ENCODE measurements at regions not wholly inside any gene's neighbourhood (a gene's known extent, or its start where the extent isn't known, plus 50 kb on each side); places are given as distances from the start of the nearest gene placed in this dataset.
A peak's percentile ranks its signal among the peaks of the same experiment; 100 is the strongest.

DNA sequence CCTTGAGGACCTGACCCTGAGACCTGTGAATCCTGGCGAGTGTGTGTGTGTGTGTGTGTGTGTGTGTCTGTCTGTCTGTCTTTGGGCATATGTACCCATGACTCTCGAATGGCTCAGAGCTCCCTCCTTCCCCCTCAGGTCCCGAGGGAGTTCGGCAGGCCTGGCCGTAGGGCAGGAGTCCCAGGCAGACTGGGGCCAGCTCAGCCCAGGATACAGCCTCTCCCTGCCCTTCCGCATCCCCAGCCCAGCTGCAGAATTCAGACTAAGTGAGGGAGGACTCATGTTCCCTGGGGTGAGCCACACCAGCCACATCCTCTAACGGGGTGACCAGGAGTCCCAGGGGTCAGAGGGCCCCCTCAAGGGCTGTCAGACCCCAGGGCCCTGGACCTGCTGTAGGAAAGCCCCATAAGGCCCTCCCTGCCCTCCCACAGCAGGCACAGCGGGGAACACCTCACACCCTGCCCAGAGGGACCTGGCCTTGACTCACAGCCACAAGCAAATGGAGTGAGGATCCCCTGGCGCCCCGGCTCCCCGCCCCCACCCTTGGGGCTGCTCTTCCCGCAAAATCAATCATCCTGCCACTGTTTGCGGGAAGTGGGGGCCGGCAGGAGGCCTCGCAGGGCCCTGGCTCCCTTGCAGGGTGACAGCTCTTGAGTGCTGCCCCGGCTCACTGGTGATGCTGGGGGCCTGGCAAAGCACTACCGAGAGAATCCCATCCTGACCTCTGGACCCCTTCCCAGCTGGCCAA is 101.7 kb upstream of the CASZ1 start:
- intact Hi-C loops (cut with DNase I) = no loop called here
- H3K4me3 ChIP-seq = no peak overlapping the region
- no peaks in the 10 kb centered on the region for H3K27me3 ChIP-seq
- TF ChIP-seq POLR2AphosphoS5 (IDR thresholded peaks at IDR 0.05; ENCODE audit: insufficient read depth in 1 of 2, low read depth in 1 of 2) = no peak
- TF ChIP-seq, protein P1, sequence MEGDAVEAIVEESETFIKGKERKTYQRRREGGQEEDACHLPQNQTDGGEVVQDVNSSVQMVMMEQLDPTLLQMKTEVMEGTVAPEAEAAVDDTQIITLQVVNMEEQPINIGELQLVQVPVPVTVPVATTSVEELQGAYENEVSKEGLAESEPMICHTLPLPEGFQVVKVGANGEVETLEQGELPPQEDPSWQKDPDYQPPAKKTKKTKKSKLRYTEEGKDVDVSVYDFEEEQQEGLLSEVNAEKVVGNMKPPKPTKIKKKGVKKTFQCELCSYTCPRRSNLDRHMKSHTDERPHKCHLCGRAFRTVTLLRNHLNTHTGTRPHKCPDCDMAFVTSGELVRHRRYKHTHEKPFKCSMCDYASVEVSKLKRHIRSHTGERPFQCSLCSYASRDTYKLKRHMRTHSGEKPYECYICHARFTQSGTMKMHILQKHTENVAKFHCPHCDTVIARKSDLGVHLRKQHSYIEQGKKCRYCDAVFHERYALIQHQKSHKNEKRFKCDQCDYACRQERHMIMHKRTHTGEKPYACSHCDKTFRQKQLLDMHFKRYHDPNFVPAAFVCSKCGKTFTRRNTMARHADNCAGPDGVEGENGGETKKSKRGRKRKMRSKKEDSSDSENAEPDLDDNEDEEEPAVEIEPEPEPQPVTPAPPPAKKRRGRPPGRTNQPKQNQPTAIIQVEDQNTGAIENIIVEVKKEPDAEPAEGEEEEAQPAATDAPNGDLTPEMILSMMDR (IDR thresholded peaks at IDR 0.05) = no peak
- TF ChIP-seq POLR2A (IDR thresholded peaks at IDR 0.05) = no peak
- no peak overlapping the region for H3K27ac ChIP-seq
- no peaks in the 10 kb centered on the region for H3K36me3 ChIP-seq
- no peaks in the 10 kb centered on the region for H3K9me3 ChIP-seq
- DNase-seq (ENCODE audit: extremely low spot score in 2 of 2) = no peak
- H3K4me1 ChIP-seq = peaks cover 6% of the 10 kb centered on the region

DNA sequence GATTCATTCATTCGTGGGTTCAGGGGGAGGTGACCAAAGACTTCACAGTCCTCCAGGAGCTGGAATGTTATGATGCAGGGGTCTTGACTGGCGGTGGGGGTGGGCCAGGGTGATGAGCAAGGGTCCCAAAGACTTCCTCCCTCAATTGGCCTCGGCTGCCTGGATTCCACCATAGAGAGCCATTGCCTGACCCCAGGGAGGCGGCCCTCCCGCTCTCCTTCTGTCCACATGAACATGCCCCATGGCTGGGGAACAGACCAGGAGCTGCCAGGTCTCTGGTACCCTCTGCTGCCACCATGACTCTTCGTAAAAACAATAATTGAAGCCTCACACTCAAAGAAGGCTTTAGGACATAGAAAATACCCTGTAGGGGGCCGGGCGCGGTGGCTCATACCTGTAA is 102.5 kb upstream of the CASZ1 start:
- DNase-seq (ENCODE audit: extremely low spot score in 2 of 2) = no peak
- Histone ChIP-seq H3K27ac (no peak overlapping the region), H3K36me3 (no peaks in the 10 kb centered on the region), H3K4me3 (no peak overlapping the region), H3K9me3 (no peaks in the 10 kb centered on the region), H3K27me3 (no peaks in the 10 kb centered on the region), H3K4me1 (peaks cover 12% of the 10 kb centered on the region)
- intact Hi-C loops (cut with DNase I) = no loop called here
- TF ChIP-seq POLR2A (IDR thresholded peaks at IDR 0.05) (no peak), POLR2AphosphoS5 (IDR thresholded peaks at IDR 0.05; ENCODE audit: insufficient read depth in 1 of 2, low read depth in 1 of 2) (no peak)
- TF ChIP-seq, protein P1 (IDR thresholded peaks at IDR 0.05) = no peak

DNA sequence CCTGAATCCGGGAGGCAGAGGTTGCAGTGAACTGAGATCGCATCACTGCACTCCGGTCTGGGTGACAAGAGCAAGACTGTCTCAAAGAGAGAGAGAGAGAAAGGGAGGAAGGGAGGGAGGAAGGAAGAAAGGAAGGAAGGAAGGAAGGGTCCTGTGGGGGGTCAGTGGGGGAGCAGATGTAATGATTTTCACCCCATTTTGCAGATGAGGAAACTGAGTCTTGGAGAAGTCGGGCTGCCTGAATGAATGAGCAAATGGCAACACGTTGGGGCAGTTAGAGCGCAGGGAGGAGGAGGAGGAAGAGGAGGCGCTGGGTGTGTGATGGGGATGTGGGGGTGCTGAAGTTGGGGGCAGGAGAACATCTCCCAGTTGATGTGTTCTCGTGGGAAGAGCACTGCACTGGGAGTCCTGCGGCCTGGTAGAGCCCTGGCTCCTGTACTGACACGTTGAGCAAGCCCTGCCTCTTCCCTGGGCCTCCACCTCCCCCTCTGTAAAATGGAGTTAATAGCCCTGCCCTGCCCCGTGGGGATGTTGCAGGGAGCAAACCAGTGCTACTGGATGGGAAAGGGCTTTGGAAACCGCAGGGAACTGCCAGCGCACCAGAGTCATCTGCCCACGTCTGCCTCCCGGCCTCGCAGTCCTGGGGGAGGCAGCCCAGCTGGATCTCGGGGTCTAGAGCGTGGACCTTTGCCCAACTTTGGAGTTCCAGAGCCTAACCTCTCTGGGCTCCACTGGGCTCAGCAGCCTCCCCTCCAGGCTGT is 103.2 kb upstream of the CASZ1 start:
- Histone ChIP-seq H3K27ac (peak overlapping the region; percentile 66), H3K4me3 (no peak overlapping the region), H3K36me3 (no peaks in the 10 kb centered on the region), H3K27me3 (no peaks in the 10 kb centered on the region), H3K9me3 (no peaks in the 10 kb centered on the region), H3K4me1 (peaks cover 13% of the 10 kb centered on the region)
- intact Hi-C loops (cut with DNase I) = no loop called here
- no peak for DNase-seq (ENCODE audit: extremely low spot score in 2 of 2)
- TF ChIP-seq POLR2A (IDR thresholded peaks at IDR 0.05) (no peak), POLR2AphosphoS5 (IDR thresholded peaks at IDR 0.05; ENCODE audit: insufficient read depth in 1 of 2, low read depth in 1 of 2) (no peak)
- TF ChIP-seq, protein P1 (IDR thresholded peaks at IDR 0.05) = no peak

DNA sequence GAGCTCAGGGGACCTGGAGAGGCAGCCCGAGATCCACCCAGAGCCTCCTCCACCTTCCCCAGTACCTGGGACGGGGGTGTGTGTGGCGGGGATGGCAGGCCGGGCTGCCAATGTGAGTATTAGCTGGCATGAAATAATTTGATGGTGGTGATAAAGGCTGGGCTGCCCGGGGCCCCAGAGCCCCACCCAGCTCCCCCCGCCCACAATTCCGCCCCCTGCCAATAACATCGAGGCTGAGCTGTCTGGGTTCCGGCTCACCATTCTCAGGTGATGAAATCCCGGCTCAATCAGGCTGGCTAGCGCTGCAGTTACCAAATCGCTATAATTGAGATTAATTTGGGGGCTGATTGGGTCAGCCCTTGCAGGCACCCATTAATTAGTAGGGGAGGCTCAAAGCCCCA is 103.8 kb upstream of the CASZ1 start:
- Histone ChIP-seq H3K36me3 (no peaks in the 10 kb centered on the region), H3K27ac (peak overlapping the region; percentile 66), H3K9me3 (no peaks in the 10 kb centered on the region), H3K27me3 (no peaks in the 10 kb centered on the region), H3K4me3 (peak overlapping the region in 1 of 2 donors; percentile 1), H3K4me1 (peaks cover 13% of the 10 kb centered on the region)
- TF ChIP-seq POLR2AphosphoS5 (IDR thresholded peaks at IDR 0.05; ENCODE audit: insufficient read depth in 1 of 2, low read depth in 1 of 2) (no peak), POLR2A (IDR thresholded peaks at IDR 0.05) (no peak)
- TF ChIP-seq, protein P1 (IDR thresholded peaks at IDR 0.05) = no peak
- no peak for DNase-seq (ENCODE audit: extremely low spot score in 2 of 2)
- intact Hi-C loops (cut with DNase I) = no loop called here

DNA sequence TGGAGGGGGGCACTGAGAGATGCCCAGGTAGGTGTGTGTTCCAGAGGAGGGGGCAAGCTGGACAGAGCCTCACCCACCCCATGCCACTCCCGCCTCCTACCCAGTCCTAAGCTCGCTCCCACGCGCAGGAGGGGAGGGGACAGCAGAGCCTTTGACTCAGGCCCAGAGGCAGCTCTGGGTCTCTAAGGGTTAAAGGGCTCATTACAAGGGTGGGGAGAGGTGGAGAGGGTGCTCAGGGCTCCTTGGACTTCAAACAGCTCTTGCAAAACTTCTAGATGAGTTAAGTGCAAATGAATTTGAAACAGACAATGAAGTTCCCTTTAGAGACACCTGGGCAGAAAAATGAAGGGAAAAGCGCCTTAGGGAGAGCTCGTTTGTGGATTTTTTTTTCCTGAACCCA is 104.2 kb upstream of the CASZ1 start:
- Histone ChIP-seq H3K9me3 (no peaks in the 10 kb centered on the region), H3K4me1 (peaks cover 13% of the 10 kb centered on the region), H3K4me3 (peak overlapping the region in 1 of 2 donors; percentile 1), H3K27ac (peak overlapping the region; percentile 66), H3K36me3 (no peaks in the 10 kb centered on the region), H3K27me3 (no peaks in the 10 kb centered on the region)
- intact Hi-C loops (cut with DNase I) = no loop called here
- no peak for DNase-seq (ENCODE audit: extremely low spot score in 2 of 2)
- TF ChIP-seq, protein P1 (IDR thresholded peaks at IDR 0.05) = no peak
- TF ChIP-seq POLR2AphosphoS5 (IDR thresholded peaks at IDR 0.05; ENCODE audit: insufficient read depth in 1 of 2, low read depth in 1 of 2) (peak in 1 of 2 donors; percentile 26), POLR2A (IDR thresholded peaks at IDR 0.05) (no peak)

All from vagina (tissue), 2 donors.